Activated CD4-positive, alpha-beta T cell treated with anti-CD3 and anti-CD28 coated beads, Interleukin-2, amount 10 ng/mL, durations not matched to agents 7 days and 5 days (primary cell): ENCODE measurements at regions not wholly inside any gene's neighbourhood (a gene's known extent, or its start where the extent isn't known, plus 50 kb on each side); places are given as distances from the start of the nearest gene placed in this dataset.

Source experiments
- CTCF ChIA-PET: fragments of 350-600 bp; sonication (Branson Sonifier 250); formaldehyde crosslinking; loops from one replicate; lab custom pipeline; 2021; ENCODE audit warnings: antibody characterized with exemption; lab: Charles Lee
- POLR2A ChIA-PET: fragments of 350-600 bp; sonication (Branson Sonifier 250); formaldehyde crosslinking; loops from one replicate; lab custom pipeline; 2021; ENCODE audit warnings: antibody characterized with exemption; lab: Charles Lee
- DNase-seq: peaks from one replicate; pipeline ENCODE4 v3.0.0-alpha.2; 2020
- H3K27ac Mint-ChIP-seq: one replicate; pipeline ENCODE4 v1.8.0; 2021; ENCODE audit warnings: mild to moderate bottlenecking, moderate library complexity, mixed read lengths
- H3K27me3 Mint-ChIP-seq: one replicate; pipeline ENCODE4 v1.8.0; 2021; ENCODE audit warnings: mixed read lengths
- H3K36me3 Mint-ChIP-seq: one replicate; pipeline ENCODE4 v1.8.0; 2021; ENCODE audit warnings: low read depth, mixed read lengths
- H3K4me1 Mint-ChIP-seq: one replicate; pipeline ENCODE4 v1.8.0; 2021; ENCODE audit warnings: mixed read lengths
- H3K4me3 Mint-ChIP-seq: one replicate; pipeline ENCODE4 v1.8.0; 2021; ENCODE audit warnings: mild to moderate bottlenecking, moderate library complexity, mixed read lengths
- H3K9me3 Mint-ChIP-seq: one replicate; pipeline ENCODE4 v1.8.0; 2021; ENCODE audit warnings: mixed read lengths

GRCh38 chr12:67411562-67411961, 142.4 kb downstream of the CAND1 start:
- Mint-ChIP-seq H3K36me3 (no peaks in the 10 kb centered on the region), H3K27ac (no peak overlapping the region), H3K4me3 (no peak overlapping the region), H3K27me3 (no peaks in the 10 kb centered on the region), H3K4me1 (no peaks in the 10 kb centered on the region), H3K9me3 (peaks cover 4% of the 10 kb centered on the region)
- CTCF ChIA-PET, result no interaction called here
- DNase-seq, result no peak
- POLR2A ChIA-PET, result no interaction called here

GRCh38 chr12:67413577-67413976, 144.4 kb downstream of the CAND1 start:
- Mint-ChIP-seq H3K27me3 (no peaks in the 10 kb centered on the region), H3K36me3 (no peaks in the 10 kb centered on the region), H3K4me1 (no peaks in the 10 kb centered on the region), H3K4me3 (no peak overlapping the region), H3K27ac (no peak overlapping the region), H3K9me3 (peaks cover 4% of the 10 kb centered on the region)
- CTCF ChIA-PET, result no interaction called here
- POLR2A ChIA-PET, result no interaction called here
- DNase-seq, result no peak

- no peaks in the 10 kb centered on the region for H3K36me3 Mint-ChIP-seq
Measured at GRCh38 chr12:67414011-67414715, 145.0 kb downstream of the CAND1 start.

GRCh38 chr12:67415473-67415872, 146.3 kb downstream of the CAND1 start:
- Mint-ChIP-seq H3K9me3 (peaks cover 2% of the 10 kb centered on the region), H3K4me1 (no peaks in the 10 kb centered on the region), H3K27me3 (no peaks in the 10 kb centered on the region), H3K4me3 (no peak overlapping the region), H3K27ac (no peak overlapping the region), H3K36me3 (no peaks in the 10 kb centered on the region)
- DNase-seq, result no peak
- CTCF ChIA-PET, result no interaction called here
- POLR2A ChIA-PET, result no interaction called here

More at GRCh38 chr12:67414011-67414715, 145.0 kb downstream of the CAND1 start:
- no peak overlapping the region for H3K27ac Mint-ChIP-seq
- H3K27me3 Mint-ChIP-seq, result no peaks in the 10 kb centered on the region
- no peaks in the 10 kb centered on the region for H3K4me1 Mint-ChIP-seq
- CTCF ChIA-PET, result no interaction called here
- no peak for DNase-seq
- POLR2A ChIA-PET, result no interaction called here
- peaks cover 4% of the 10 kb centered on the region for H3K9me3 Mint-ChIP-seq
- H3K4me3 Mint-ChIP-seq, result no peak overlapping the region

GRCh38 chr12:67419810-67420209, 150.7 kb downstream of the CAND1 start:
- H3K27me3 Mint-ChIP-seq, result peaks cover 5% of the 10 kb centered on the region
- POLR2A ChIA-PET, result no interaction called here
- no peaks in the 10 kb centered on the region for H3K9me3 Mint-ChIP-seq
- H3K27ac Mint-ChIP-seq, result no peak overlapping the region
- H3K36me3 Mint-ChIP-seq, result no peaks in the 10 kb centered on the region
- no peak for DNase-seq
- H3K4me3 Mint-ChIP-seq, result no peak overlapping the region
- H3K4me1 Mint-ChIP-seq, result no peaks in the 10 kb centered on the region
- CTCF ChIA-PET, result interaction anchor here (1.5 kb wide), 1 partner anchor 11 kb away, joined by 3 read pairs; no protein-coding TSS in a partner anchor

GRCh38 chr12:67420506-67420905, 151.3 kb downstream of the CAND1 start:
- Mint-ChIP-seq H3K27ac (no peak overlapping the region), H3K9me3 (no peaks in the 10 kb centered on the region), H3K27me3 (peaks cover 5% of the 10 kb centered on the region), H3K4me1 (no peaks in the 10 kb centered on the region), H3K36me3 (no peaks in the 10 kb centered on the region), H3K4me3 (no peak overlapping the region)
- ChIA-PET CTCF (no interaction called here), POLR2A (no interaction called here)
- no peak for DNase-seq

- CTCF ChIA-PET, result no interaction called here
- no peak overlapping the region for H3K4me3 Mint-ChIP-seq
- POLR2A ChIA-PET, result no interaction called here
- no peaks in the 10 kb centered on the region for H3K4me1 Mint-ChIP-seq
- DNase-seq, result no peak
- no peak overlapping the region for H3K27ac Mint-ChIP-seq
- H3K36me3 Mint-ChIP-seq, result no peaks in the 10 kb centered on the region
- H3K9me3 Mint-ChIP-seq, result no peaks in the 10 kb centered on the region
- peaks cover 5% of the 10 kb centered on the region for H3K27me3 Mint-ChIP-seq
Measured at GRCh38 chr12:67422081-67422480, 152.9 kb downstream of the CAND1 start.

- ChIA-PET POLR2A (no interaction called here), CTCF (interaction anchor here (0.7 kb wide), 1 partner anchor 799 kb away, joined by 3 read pairs; no protein-coding TSS in a partner anchor)
- peaks cover 2% of the 10 kb centered on the region for H3K9me3 Mint-ChIP-seq
- H3K4me1 Mint-ChIP-seq, result no peaks in the 10 kb centered on the region
- no peak overlapping the region for H3K4me3 Mint-ChIP-seq
- peaks cover 5% of the 10 kb centered on the region for H3K27me3 Mint-ChIP-seq
- H3K27ac Mint-ChIP-seq, result no peak overlapping the region
- no peaks in the 10 kb centered on the region for H3K36me3 Mint-ChIP-seq
- DNase-seq, result no peak
Measured at GRCh38 chr12:67424784-67425183, 155.6 kb downstream of the CAND1 start.

- Mint-ChIP-seq H3K4me3 (no peak overlapping the region), H3K27ac (no peak overlapping the region), H3K27me3 (peaks cover 5% of the 10 kb centered on the region), H3K9me3 (peaks cover 2% of the 10 kb centered on the region), H3K36me3 (no peaks in the 10 kb centered on the region), H3K4me1 (no peaks in the 10 kb centered on the region)
- ChIA-PET CTCF (no interaction called here), POLR2A (no interaction called here)
- no peak for DNase-seq
Measured at GRCh38 chr12:67425394-67425793, 156.2 kb downstream of the CAND1 start.

- H3K4me1 Mint-ChIP-seq, result no peaks in the 10 kb centered on the region
- POLR2A ChIA-PET, result no interaction called here
- H3K9me3 Mint-ChIP-seq, result peaks cover 2% of the 10 kb centered on the region
- H3K4me3 Mint-ChIP-seq, result no peak overlapping the region
- DNase-seq, result no peak
- H3K27me3 Mint-ChIP-seq, result peaks cover 5% of the 10 kb centered on the region
- CTCF ChIA-PET, result interaction anchor here (0.7 kb wide), 1 partner anchor 16 kb away, joined by 3 read pairs; no protein-coding TSS in a partner anchor
- no peak overlapping the region for H3K27ac Mint-ChIP-seq
- no peaks in the 10 kb centered on the region for H3K36me3 Mint-ChIP-seq
Measured at GRCh38 chr12:67426067-67426466, 156.9 kb downstream of the CAND1 start.

GRCh38 chr12:67427336-67427735, 158.2 kb downstream of the CAND1 start:
- DNase-seq, result no peak
- ChIA-PET CTCF (no interaction called here), POLR2A (no interaction called here)
- Mint-ChIP-seq H3K27me3 (peaks cover 5% of the 10 kb centered on the region), H3K9me3 (peaks cover 2% of the 10 kb centered on the region), H3K36me3 (no peaks in the 10 kb centered on the region), H3K4me3 (no peak overlapping the region), H3K4me1 (no peaks in the 10 kb centered on the region), H3K27ac (no peak overlapping the region)

GRCh38 chr12:67428431-67428830, 159.3 kb downstream of the CAND1 start:
- Mint-ChIP-seq H3K27me3 (peaks cover 3% of the 10 kb centered on the region), H3K36me3 (no peaks in the 10 kb centered on the region), H3K9me3 (peaks cover 2% of the 10 kb centered on the region), H3K4me3 (no peak overlapping the region), H3K4me1 (no peaks in the 10 kb centered on the region), H3K27ac (no peak overlapping the region)
- ChIA-PET CTCF (no interaction called here), POLR2A (no interaction called here)
- DNase-seq, result no peak

- Mint-ChIP-seq H3K9me3 (peaks cover 2% of the 10 kb centered on the region), H3K27me3 (peaks cover under 1% of the 10 kb centered on the region), H3K4me3 (no peak overlapping the region), H3K27ac (no peak overlapping the region), H3K4me1 (no peaks in the 10 kb centered on the region), H3K36me3 (no peaks in the 10 kb centered on the region)
- ChIA-PET POLR2A (no interaction called here), CTCF (interaction anchor here (1.1 kb wide), 1 partner anchor 11 kb away, joined by 3 read pairs; no protein-coding TSS in a partner anchor)
- no peak for DNase-seq
Measured at GRCh38 chr12:67430708-67431335, 161.7 kb downstream of the CAND1 start.
